Hepatocyte (in vitro differentiated cells): ENCODE measurements at regions not wholly inside any gene's neighbourhood (a gene's known extent, or its start where the extent isn't known, plus 50 kb on each side); places are given as distances from the start of the nearest gene placed in this dataset.

Experiments
- EZH2 ChIP-seq: fragments of 200-600 bp; sonication (generic); IDR thresholded peaks from 2 replicates; pipeline ENCODE4 v1.6.1; 2016; ENCODE audit warnings: antibody characterized with exemption, mild to moderate bottlenecking, borderline replicate concordance
- TF ChIP-seq, protein P1 (sequence below): fragments of 200-600 bp; sonication (generic); IDR thresholded peaks from 2 replicates; pipeline ENCODE4 v1.5.1; 2016; ENCODE audit warnings: antibody characterized with exemption, mild to moderate bottlenecking; ENCODE audit not compliant: poor library complexity

DNA sequence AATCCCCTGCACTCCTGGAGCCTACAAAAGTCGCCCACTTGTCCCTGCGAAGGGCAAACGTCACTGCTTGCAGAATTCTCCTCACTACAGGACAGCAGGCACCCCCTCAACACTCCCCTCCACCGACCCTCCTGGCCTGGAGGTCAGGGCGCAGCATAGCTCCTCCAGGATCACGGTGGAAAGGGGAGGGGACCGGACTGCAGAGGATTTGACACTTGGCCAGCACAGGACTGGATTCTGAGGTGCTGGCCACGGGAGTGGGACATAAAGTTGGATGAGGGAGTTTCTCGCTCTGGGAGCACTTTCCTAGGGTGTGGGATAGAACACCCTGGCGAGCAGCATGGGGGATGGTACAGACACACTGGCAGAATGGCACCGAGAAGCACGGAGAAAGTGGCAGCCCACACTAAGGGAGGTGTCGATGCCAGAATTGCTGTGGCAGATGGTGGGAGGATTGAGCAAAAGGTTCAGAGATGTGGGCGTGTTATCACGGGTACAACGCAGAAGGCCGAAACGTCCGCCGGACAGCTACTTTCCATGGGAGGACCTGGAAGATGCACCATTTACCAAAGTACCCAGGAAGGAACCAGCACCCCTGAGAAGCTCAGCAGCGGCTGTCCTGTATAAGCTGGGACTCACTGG, 51.4 kb upstream of the DIO3 start:
- TF ChIP-seq, protein P1, sequence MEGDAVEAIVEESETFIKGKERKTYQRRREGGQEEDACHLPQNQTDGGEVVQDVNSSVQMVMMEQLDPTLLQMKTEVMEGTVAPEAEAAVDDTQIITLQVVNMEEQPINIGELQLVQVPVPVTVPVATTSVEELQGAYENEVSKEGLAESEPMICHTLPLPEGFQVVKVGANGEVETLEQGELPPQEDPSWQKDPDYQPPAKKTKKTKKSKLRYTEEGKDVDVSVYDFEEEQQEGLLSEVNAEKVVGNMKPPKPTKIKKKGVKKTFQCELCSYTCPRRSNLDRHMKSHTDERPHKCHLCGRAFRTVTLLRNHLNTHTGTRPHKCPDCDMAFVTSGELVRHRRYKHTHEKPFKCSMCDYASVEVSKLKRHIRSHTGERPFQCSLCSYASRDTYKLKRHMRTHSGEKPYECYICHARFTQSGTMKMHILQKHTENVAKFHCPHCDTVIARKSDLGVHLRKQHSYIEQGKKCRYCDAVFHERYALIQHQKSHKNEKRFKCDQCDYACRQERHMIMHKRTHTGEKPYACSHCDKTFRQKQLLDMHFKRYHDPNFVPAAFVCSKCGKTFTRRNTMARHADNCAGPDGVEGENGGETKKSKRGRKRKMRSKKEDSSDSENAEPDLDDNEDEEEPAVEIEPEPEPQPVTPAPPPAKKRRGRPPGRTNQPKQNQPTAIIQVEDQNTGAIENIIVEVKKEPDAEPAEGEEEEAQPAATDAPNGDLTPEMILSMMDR, result no peak
- TF ChIP-seq EZH2, result no peak
